AG08396 (cell line): ENCODE measurements at regions not wholly inside any gene's neighbourhood (a gene's known extent, or its start where the extent isn't known, plus 50 kb on each side); places are given as distances from the start of the nearest gene placed in this dataset.

Source experiments
- DNase-seq: peaks from one replicate; pipeline ENCODE4 v3.0.0; 2012; ENCODE audit warnings: low spot score, mixed read lengths

DNA sequence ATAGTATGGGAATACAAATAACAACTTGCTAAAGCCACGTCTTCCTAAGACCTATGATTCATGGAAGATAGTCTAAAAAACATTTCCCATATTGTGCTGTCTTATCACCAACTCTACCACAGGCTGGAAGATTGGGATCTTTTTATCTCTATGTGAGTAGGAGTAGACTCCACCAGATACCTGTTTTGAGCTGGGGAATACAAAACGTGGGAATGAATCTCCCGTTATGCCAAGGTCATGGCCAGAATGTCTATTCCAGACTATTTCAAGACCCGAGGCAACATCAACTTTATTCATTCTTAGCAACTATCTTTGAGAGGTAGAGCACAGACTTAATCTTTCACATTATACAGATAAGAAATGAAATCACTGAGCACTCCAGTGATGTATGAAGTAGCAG, 2350.9 kb upstream of the WWC1 start:
- no peak for DNase-seq

GRCh38 chr5:165956854-165957253, 2334.6 kb upstream of the WWC1 start:
- no peak for DNase-seq

GRCh38 chr5:165981671-165982070, 2309.8 kb upstream of the WWC1 start:
- no peak for DNase-seq

DNA sequence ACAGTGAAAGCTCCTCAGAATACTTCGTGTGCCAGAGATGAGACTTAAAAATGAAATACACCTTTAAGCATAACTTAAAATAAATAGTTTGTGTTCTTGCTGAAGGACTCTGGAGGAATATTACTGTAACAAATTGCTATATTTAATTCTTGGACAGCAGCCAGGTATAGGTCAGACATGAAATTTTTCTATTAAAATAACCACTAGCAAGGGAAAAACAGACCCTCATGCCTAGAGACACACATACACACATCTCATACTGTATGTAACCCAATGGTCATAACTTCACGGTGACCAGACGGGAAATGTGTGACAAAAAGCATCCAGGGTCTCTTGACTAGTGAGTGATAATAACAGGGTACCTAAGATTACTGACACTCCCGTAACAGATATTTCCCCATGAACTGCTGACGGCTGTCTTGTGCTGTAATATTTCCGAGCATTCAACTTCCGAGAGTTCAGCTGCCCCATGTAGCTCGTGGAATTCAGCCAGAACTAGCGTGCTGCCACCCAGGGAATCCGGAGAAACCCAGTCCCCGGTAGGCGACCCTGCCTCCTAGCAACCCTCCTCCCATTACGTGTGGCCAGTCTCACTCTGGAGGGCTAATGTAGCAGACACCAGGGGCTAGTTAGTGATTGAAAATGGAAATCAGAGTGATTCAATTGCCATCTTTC, 2295.1 kb upstream of the WWC1 start:
- DNase-seq = no peak

GRCh38 chr5:165999693-166000320, 2291.6 kb upstream of the WWC1 start:
- no peak for DNase-seq

GRCh38 chr5:166004006-166004405, 2287.4 kb upstream of the WWC1 start:
- DNase-seq = no peak

- DNase-seq = no peak
Observed at GRCh38 chr5:166013415-166013814, 2278.0 kb upstream of the WWC1 start.

DNA sequence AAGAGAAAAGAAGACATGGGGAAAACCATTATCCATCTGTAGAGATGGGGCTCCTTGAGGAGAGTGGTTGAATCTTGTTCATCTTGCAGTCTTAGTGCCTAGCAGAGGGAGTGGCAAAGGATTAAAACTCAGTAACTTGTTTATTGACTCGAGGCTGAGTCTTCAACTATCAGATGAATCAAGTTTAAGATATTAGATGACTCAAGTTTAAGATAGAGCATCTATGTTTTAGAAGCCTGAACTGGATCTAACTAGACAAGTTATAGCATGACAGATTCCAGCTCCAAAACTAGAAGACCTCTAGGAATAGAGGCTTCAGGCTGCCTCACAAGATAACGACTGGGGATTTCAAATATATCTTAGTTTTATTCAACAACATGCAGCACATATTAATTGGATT, 2277.2 kb upstream of the WWC1 start:
- no peak for DNase-seq

DNA sequence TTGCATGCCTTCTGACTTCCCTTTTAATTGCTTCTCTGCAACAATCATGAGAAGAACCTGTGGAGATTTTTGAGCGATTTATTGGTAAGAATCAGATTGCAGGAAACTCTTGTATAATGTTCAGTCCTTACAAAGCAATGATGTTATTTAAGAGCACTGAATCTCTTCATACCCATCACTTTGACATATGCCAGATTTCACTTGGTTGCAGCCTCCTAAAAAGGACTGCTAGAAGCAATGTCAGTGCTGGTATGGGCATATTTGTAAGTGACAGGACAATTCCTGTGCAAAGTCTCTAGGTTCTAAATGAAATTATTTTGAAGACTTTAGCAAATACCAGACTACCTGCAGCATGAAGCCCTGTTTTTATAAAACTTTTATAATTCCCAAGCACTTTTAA, 2272.7 kb upstream of the WWC1 start:
- no peak for DNase-seq

DNA sequence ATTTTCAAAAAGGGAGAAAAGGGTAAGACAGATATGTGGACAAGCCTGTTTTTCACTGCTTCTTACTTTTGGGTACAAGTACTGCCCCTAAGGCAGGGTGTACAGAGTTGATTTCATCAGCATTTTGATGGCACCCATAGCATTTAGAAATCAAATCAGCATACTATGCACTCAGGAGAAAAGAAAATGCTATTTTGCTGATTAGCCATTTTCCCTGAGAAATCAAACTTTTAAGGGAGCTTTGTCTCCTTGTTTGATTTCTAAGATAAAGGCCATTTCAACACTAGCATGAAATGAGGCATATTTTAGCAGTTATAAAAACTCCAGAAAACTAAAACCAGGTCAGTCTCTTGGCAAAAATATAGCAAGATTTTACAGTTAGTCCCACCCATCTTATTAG, 2269.4 kb upstream of the WWC1 start:
- DNase-seq = no peak

GRCh38 chr5:166024970-166025369, 2266.5 kb upstream of the WWC1 start:
- no peak for DNase-seq

- DNase-seq = no peak
Observed at GRCh38 chr5:166027582-166027981, 2263.9 kb upstream of the WWC1 start.

GRCh38 chr5:166031926-166032325, 2259.5 kb upstream of the WWC1 start:
- no peak for DNase-seq

GRCh38 chr5:166032601-166033000, 2258.8 kb upstream of the WWC1 start:
- no peak for DNase-seq

DNA sequence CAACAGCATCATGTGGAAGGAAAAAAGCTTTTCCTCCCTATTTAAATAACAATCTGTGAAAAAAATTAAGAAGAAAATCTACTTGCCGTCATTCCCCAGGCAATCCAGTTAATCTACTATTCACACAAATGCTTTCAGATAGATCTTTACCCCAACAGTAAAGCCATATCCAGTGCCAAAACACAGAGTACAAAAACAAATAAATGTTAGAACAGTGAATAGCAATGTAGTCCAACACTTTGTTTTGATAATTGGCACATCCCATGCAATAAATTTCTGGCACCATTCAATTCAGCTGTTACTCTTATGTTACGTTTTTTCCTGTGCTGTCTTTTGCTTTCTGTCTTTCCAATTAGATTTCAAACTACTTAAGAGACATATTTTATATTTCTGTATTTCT, 2245.5 kb upstream of the WWC1 start:
- DNase-seq = no peak

DNA sequence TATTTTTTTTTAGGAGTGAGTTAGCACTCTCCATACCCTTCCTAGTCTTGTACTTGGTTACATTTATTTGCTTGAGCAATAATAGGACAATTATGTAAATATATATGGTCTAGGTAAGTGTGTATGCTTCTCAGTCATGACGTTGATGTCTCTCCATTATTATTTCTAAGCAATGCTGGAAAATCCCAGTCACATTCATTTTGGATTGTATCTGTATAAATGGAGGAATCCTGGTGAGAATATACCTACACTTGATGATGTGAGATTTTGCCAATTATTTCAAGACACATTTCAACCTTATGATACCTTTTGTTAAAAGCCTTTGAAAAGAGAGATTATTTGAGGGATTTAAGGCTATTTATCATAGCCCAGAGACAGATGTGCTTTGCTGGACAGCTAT, 2244.5 kb upstream of the WWC1 start:
- no peak for DNase-seq

DNA sequence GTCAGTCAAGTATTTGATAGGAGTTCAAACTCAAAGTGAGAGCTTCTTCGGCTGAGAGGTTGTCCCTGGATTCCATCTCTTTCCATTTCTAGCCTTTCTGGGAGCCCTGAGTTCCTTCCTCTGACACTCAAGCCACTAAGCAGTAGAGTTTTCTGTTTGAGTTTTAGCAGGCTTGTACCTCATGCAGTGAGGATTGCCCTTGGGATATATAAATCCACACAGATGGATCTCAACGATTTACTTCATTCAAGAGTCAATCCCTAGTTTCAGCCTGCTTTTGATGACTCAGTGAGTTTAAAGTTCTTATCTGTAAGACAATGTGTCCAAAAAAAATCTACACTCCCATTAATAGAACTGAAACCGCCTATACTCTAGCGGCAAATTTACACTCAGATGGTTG, 2240.9 kb upstream of the WWC1 start:
- DNase-seq = no peak

DNA sequence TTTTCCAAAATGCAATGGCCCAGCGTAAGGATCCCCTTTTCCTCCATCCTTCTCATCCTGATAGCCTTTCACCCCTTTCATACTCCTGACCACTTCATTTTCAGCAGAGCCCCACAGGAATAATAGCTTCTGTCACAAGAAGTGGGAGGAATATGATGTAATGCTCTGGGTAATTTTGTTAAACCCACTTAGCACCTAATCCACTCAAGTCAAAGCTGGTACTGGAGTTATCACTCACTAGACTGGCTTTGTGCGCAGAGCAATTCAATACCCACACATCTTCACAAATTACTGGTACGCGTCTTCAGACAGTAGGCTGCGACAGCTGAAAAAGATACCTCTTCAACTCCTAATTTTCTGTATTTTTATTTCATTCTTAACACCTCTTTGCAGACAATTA, 2232.8 kb upstream of the WWC1 start:
- DNase-seq = no peak

- no peak for DNase-seq
Observed at GRCh38 chr5:166062094-166062493, 2229.4 kb upstream of the WWC1 start.

GRCh38 chr5:166062719-166063118, 2228.7 kb upstream of the WWC1 start:
- DNase-seq = no peak

DNA sequence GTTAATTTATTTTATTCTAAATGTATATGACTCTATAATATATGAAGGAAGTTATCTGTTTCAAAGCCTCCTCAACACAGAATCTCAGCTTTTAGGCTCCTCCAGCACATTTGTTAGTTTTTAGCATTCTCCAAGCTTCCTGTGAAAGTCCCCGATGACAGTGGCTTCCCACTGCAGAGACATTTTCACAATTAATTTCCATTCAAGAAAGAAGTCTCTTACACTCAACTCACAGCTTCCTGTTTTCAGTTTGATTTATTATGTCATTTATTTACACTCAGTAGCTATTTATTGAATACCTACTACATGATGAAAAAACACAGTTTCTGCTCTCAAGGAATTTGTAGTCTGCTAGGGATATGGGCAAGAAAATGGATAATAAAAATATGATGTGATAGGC, 2228.2 kb upstream of the WWC1 start:
- no peak for DNase-seq

- DNase-seq = no peak
Observed at GRCh38 chr5:166068547-166069335, 2222.7 kb upstream of the WWC1 start.

DNA sequence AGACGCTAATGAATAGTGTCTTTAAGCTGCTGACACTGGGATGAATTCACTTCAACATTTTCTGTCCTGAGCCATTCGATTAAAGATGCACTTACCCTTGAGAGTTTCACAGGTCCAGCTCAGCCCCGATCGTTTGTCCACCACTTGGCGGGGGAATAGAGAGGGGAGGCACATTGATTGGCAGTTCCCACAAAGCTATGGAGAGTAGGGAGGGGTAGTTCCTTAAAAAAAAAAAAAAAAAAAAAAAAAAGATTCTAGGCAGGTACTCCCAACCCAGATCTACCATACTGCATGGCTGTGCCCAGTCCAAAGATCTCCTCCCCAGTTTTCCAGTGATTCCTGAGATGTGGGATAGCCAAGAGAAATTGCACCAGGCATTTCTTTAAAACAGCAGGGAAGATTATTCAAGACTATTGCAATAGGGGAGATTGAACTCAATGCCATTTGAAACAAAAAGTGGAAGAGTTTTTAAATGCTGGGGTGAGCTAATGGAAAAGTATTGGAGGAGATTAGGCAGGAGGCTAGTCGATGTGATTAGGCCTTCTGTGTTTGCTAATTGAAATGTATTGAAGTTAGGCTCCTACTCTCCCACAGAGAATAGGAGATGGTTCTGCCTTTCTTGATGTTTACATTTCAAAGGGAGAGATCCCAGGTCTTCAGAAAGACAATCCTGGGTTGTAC, 2217.4 kb upstream of the WWC1 start:
- no peak for DNase-seq
